Osteocyte (in vitro differentiated cells): ENCODE measurements at regions not wholly inside any gene's neighbourhood (a gene's known extent, or its start where the extent isn't known, plus 50 kb on each side); places are given as distances from the start of the nearest gene placed in this dataset.

Experiments used
- DNase-seq: peaks from one replicate; pipeline ENCODE4 v3.0.0; 2021; ENCODE audit warnings: mixed read lengths; ENCODE audit not compliant: unreplicated experiment; ENCODE audit errors: extremely low spot score
- H3K27ac Mint-ChIP-seq: one replicate; pipeline ENCODE4 v1.8.0; 2021; ENCODE audit warnings: mild to moderate bottlenecking, mixed read lengths; ENCODE audit not compliant: unreplicated experiment
- H3K27me3 Mint-ChIP-seq: one replicate; pipeline ENCODE4 v1.8.0; 2021; ENCODE audit warnings: mixed read lengths; ENCODE audit not compliant: unreplicated experiment
- H3K36me3 Mint-ChIP-seq: one replicate; pipeline ENCODE4 v1.8.0; 2021; ENCODE audit warnings: mixed read lengths; ENCODE audit not compliant: unreplicated experiment
- H3K4me1 Mint-ChIP-seq: one replicate; pipeline ENCODE4 v1.8.0; 2021; ENCODE audit warnings: mixed read lengths; ENCODE audit not compliant: unreplicated experiment
- H3K4me3 Mint-ChIP-seq: one replicate; pipeline ENCODE4 v1.8.0; 2021; ENCODE audit warnings: mild to moderate bottlenecking, moderate library complexity, mixed read lengths; ENCODE audit not compliant: unreplicated experiment
- H3K9me3 Mint-ChIP-seq: one replicate; pipeline ENCODE4 v1.8.0; 2021; ENCODE audit warnings: mixed read lengths; ENCODE audit not compliant: unreplicated experiment
- TF ChIP-seq, protein P1 (sequence below): fragments of 200-600 bp; sonication (generic); IDR thresholded peaks from 2 replicates; pipeline ENCODE4 v1.5.0; 2021; ENCODE audit warnings: antibody characterized with exemption, mild to moderate bottlenecking, moderate library complexity

DNA sequence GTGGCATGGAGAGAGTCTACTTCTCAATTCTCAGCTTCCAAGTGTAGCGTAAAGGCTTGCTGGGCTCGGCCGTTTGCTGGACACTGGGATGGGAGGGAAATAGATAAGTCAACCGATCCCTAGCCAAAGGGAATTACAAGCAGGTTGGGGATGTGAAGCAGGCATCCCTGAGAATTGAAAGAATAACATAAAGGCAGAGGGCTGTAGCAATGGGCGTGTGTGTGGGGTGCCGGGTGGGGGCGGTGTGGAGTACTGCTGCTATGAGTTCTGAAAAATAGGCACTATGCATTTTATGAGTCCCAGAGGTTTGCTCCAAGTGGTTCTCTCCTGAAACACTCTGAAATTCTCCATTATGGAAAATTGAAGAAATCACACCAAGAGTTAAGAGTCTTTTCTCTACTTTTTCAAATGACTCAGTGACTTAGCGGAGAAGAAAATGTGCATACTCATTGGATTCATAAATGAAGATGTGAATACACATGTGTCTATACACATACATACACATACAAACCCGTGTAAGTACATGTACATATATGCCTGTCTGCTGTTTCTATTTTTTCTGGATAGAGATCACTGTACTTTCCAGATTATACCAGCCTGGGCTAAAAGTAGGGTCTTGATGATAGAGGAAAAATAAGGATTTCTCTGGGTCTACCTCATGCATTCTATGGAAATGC lies 65.4 kb downstream of the ADRA2A start:
- H3K27me3 Mint-ChIP-seq, result peaks cover 16% of the 10 kb centered on the region
- TF ChIP-seq, protein P1, sequence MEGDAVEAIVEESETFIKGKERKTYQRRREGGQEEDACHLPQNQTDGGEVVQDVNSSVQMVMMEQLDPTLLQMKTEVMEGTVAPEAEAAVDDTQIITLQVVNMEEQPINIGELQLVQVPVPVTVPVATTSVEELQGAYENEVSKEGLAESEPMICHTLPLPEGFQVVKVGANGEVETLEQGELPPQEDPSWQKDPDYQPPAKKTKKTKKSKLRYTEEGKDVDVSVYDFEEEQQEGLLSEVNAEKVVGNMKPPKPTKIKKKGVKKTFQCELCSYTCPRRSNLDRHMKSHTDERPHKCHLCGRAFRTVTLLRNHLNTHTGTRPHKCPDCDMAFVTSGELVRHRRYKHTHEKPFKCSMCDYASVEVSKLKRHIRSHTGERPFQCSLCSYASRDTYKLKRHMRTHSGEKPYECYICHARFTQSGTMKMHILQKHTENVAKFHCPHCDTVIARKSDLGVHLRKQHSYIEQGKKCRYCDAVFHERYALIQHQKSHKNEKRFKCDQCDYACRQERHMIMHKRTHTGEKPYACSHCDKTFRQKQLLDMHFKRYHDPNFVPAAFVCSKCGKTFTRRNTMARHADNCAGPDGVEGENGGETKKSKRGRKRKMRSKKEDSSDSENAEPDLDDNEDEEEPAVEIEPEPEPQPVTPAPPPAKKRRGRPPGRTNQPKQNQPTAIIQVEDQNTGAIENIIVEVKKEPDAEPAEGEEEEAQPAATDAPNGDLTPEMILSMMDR, result no peak
- H3K36me3 Mint-ChIP-seq, result no peaks in the 10 kb centered on the region
- H3K4me1 Mint-ChIP-seq, result no peaks in the 10 kb centered on the region
- H3K27ac Mint-ChIP-seq, result no peak overlapping the region
- H3K9me3 Mint-ChIP-seq, result no peaks in the 10 kb centered on the region
- H3K4me3 Mint-ChIP-seq, result no peak overlapping the region
- DNase-seq, result no peak

DNA sequence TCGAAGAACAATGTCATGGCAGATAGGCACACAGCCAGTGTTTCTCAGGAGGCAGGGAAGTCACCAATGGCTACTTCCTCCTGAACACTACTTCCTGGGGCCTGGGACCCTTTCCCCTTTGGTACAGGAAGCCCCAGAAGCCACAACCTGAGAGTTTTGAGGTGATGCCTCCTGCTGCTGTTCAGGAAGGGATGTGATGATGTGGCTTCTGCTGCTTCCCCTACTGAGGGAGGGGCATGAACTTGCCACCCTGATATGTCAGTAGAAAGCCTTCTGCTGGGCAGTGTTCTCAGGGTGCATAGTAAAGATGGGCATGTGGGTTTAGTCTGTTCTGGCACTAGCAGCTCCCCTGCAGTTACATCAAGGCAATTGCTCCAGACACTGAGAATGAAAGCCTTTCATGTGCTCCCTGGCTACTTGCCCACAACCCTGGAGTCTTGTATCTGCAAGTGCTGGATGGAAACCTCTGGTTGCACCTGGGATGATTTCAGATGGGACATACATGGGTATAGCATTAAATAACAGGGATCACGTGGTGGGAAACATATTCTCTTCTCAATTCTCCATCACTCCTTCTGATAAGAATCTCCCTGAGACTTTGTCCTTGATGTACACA lies 69.3 kb downstream of the ADRA2A start:
- Mint-ChIP-seq H3K27me3 (peaks cover 11% of the 10 kb centered on the region), H3K36me3 (no peaks in the 10 kb centered on the region), H3K4me3 (no peak overlapping the region), H3K9me3 (no peaks in the 10 kb centered on the region), H3K4me1 (no peaks in the 10 kb centered on the region), H3K27ac (no peak overlapping the region)
- TF ChIP-seq, protein P1, result no peak
- DNase-seq, result no peak

DNA sequence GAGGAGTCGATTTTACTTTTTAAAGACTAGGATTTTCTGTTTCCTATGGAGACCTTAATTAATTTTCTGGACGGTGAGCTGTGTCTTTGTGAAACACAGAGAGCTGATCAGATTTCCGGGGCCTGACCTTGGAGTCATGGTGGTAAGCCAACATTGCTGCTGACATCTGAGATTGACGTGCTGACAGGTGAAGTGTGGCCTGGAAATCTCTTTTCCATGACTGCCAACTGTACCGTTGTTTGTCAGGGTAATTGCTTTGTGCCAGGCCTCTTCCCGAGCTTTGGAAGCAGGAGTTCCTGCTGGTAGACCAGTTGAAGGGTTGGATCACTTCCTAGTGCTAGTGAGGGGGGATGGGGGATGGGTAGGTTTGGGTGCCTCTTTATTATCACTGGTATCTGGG lies 71.2 kb downstream of the ADRA2A start:
- Mint-ChIP-seq H3K27me3 (peaks cover 4% of the 10 kb centered on the region), H3K27ac (no peak overlapping the region), H3K4me3 (no peak overlapping the region), H3K9me3 (no peaks in the 10 kb centered on the region), H3K36me3 (no peaks in the 10 kb centered on the region), H3K4me1 (no peaks in the 10 kb centered on the region)
- TF ChIP-seq, protein P1, result no peak
- no peak for DNase-seq

DNA sequence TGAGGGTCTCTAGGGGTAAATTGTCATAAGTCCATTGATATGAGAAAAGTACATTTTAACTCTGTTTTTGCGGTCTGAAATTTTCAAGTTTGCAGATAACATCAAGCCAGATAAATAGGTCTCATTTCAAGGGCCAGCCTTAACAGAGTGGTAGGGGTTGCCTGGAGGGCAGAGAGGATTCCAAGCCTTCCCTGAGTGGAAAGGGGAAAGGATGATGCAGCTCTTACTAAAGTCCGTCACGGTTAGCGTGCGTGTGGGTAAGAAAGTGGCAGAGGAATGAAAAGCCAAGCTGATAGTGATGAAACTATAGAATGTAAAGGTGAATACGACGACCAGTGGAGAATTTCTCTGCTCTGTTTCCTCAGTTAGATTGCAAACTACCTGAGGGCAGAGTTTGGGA lies 71.6 kb downstream of the ADRA2A start:
- Mint-ChIP-seq H3K27me3 (peaks cover 4% of the 10 kb centered on the region), H3K4me1 (no peaks in the 10 kb centered on the region), H3K4me3 (no peak overlapping the region), H3K9me3 (no peaks in the 10 kb centered on the region), H3K27ac (no peak overlapping the region), H3K36me3 (no peaks in the 10 kb centered on the region)
- TF ChIP-seq, protein P1, result no peak
- no peak for DNase-seq

DNA sequence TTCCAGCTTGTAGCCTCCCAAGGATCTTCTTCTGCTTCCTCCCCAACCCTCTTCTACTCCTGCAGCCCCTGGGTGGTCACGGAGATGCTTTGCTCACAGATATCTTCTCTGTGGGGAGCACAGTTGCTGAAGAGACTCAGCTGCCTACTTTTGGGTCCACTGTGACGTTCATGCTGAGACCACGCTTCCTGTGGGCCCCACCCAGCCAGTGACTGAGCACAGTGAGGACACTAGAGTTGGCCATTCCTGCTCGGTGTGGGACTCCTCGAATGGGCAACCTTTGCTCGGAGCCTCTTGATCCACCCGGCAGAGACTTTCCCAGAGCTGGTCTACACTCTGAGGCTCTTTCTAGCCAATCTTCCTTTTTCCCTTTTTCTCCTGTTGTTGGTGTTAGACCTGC lies 73.9 kb downstream of the ADRA2A start:
- H3K4me3 Mint-ChIP-seq, result no peak overlapping the region
- H3K27me3 Mint-ChIP-seq, result peaks cover 4% of the 10 kb centered on the region
- DNase-seq, result no peak
- H3K27ac Mint-ChIP-seq, result no peak overlapping the region
- no peaks in the 10 kb centered on the region for H3K9me3 Mint-ChIP-seq
- TF ChIP-seq, protein P1, result no peak
- H3K4me1 Mint-ChIP-seq, result no peaks in the 10 kb centered on the region
- H3K36me3 Mint-ChIP-seq, result no peaks in the 10 kb centered on the region
